Breast epithelium (tissue), 4 donors: ENCODE measurements at regions not wholly inside any gene's neighbourhood (a gene's known extent, or its start where the extent isn't known, plus 50 kb on each side); places are given as distances from the start of the nearest gene placed in this dataset.

Experiments used
- DNase-seq, 2 donors: peaks; one replicate each; pipeline ENCODE4 v3.0.0-alpha.2; 2019; ENCODE audit warnings: low spot score in 2 of 2
- H3K27ac ChIP-seq, 2 donors: fragments of 200-600 bp; sonication (generic) in 1 of 2; one replicate each; pipeline ENCODE4 v1.5.1; 2016 to 2019; ENCODE audit warnings: mild to moderate bottlenecking in 1 of 2
- H3K27me3 ChIP-seq, 2 donors: fragments of 200-600 bp; sonication (generic) in 1 of 2; one replicate each; pipeline versions ENCODE4 v1.5.1 to v1.6.0; 2017 to 2019; ENCODE audit warnings: control low read depth in 1 of 2, mild to moderate bottlenecking in 1 of 2
- H3K36me3 ChIP-seq: fragments of 200-600 bp; one replicate; pipeline ENCODE4 v1.5.1; 2019
- H3K4me1 ChIP-seq, 2 donors: fragments of 200-600 bp; sonication (generic); one replicate each; pipeline ENCODE4 v1.5.1; 2016 to 2019; ENCODE audit warnings: control low read depth in 1 of 2
- H3K4me3 ChIP-seq, 3 donors: fragments of 200-600 bp; sonication (generic); 1 replicate in 2 of 3; 2 replicates in 1 of 3; pipeline ENCODE4 v1.5.1; 2016 to 2019; ENCODE audit warnings: mild to moderate bottlenecking in 3 of 3, moderate library complexity in 2 of 3
- H3K9me3 ChIP-seq, 2 donors: fragments of 200-600 bp; sonication (generic) in 1 of 2; one replicate each; pipeline ENCODE4 v1.5.1; 2016 to 2019; ENCODE audit warnings: control low read depth in 1 of 2
- POLR2A ChIP-seq: fragments of 450-650 bp; IDR thresholded peaks from one replicate; pipeline ENCODE4 v1.6.1; 2016; ENCODE audit warnings: antibody characterized with exemption, mild to moderate bottlenecking, moderate library complexity
- POLR2AphosphoS5 ChIP-seq, 3 donors: sonication (generic); formaldehyde crosslinking; IDR thresholded peaks; one replicate each; pipeline ENCODE4 v1.6.1; 2017; ENCODE audit warnings: antibody characterized with exemption in 3 of 3
- intact Hi-C: fragments of 100-400 bp; cut with DNase I; formaldehyde crosslinking; loops from one replicate; pipeline ENCODE4 v1.15.1; 2023; ENCODE audit warnings: low total_unique reads
- TF ChIP-seq, protein P1 (sequence below), 3 donors: fragments of 450-650 bp; IDR thresholded peaks; one replicate each; pipeline ENCODE4 v1.5.1; 2016 to 2017; ENCODE audit warnings: antibody characterized with exemption in 3 of 3, mild to moderate bottlenecking in 3 of 3, moderate library complexity in 3 of 3

- intact Hi-C loops = no loop called here
- H3K4me3 ChIP-seq = no peak overlapping the region
- H3K36me3 ChIP-seq = no peaks in the 10 kb centered on the region
- no peaks in the 10 kb centered on the region for H3K27me3 ChIP-seq
- DNase-seq = no peak
- no peaks in the 10 kb centered on the region for H3K9me3 ChIP-seq
- TF ChIP-seq POLR2A (no peak), POLR2AphosphoS5 (IDR thresholded peaks at IDR 0.05) (no peak)
- TF ChIP-seq, protein P1, sequence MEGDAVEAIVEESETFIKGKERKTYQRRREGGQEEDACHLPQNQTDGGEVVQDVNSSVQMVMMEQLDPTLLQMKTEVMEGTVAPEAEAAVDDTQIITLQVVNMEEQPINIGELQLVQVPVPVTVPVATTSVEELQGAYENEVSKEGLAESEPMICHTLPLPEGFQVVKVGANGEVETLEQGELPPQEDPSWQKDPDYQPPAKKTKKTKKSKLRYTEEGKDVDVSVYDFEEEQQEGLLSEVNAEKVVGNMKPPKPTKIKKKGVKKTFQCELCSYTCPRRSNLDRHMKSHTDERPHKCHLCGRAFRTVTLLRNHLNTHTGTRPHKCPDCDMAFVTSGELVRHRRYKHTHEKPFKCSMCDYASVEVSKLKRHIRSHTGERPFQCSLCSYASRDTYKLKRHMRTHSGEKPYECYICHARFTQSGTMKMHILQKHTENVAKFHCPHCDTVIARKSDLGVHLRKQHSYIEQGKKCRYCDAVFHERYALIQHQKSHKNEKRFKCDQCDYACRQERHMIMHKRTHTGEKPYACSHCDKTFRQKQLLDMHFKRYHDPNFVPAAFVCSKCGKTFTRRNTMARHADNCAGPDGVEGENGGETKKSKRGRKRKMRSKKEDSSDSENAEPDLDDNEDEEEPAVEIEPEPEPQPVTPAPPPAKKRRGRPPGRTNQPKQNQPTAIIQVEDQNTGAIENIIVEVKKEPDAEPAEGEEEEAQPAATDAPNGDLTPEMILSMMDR (IDR thresholded peaks at IDR 0.05) = no peak
- no peak overlapping the region for H3K27ac ChIP-seq
- H3K4me1 ChIP-seq = no peaks in the 10 kb centered on the region
These were observed 401.0 kb upstream of the SLC24A2 start for GRCh38 chr9:20189871-20190270.

GRCh38 chr9:20188616-20189369, 400.0 kb upstream of the SLC24A2 start:
- H3K4me3 ChIP-seq = no peak overlapping the region
- H3K27ac ChIP-seq = no peak overlapping the region
- intact Hi-C loops = no loop called here
- no peaks in the 10 kb centered on the region for H3K27me3 ChIP-seq
- no peak for DNase-seq
- no peaks in the 10 kb centered on the region for H3K9me3 ChIP-seq
- TF ChIP-seq, protein P1 (IDR thresholded peaks at IDR 0.05) = no peak
- no peak for TF ChIP-seq POLR2AphosphoS5 (IDR thresholded peaks at IDR 0.05)
- TF ChIP-seq POLR2A = no peak
- no peaks in the 10 kb centered on the region for H3K4me1 ChIP-seq
- H3K36me3 ChIP-seq = no peaks in the 10 kb centered on the region

DNA sequence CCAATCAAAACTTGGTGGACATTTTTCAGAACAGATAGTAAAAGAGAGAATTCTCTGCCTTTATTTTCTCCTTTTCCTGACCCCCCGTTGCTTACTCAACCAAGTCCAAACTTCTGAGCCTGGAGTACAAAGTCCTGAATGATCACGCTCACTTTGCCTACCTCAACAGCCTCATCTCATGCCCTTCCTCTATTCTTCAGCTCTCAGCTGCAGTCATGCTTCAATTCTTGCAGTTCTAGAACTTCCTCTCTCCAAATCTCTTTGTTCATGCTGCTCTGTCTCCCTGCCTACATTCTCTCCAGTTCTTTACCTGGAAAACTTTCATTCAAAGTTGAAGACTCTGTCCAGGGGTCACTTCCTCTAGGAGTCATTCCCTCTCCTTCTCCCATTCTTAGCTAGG, 398.5 kb upstream of the SLC24A2 start:
- no peaks in the 10 kb centered on the region for H3K9me3 ChIP-seq
- no peak overlapping the region for H3K27ac ChIP-seq
- H3K27me3 ChIP-seq = no peaks in the 10 kb centered on the region
- intact Hi-C loops = no loop called here
- no peak overlapping the region for H3K4me3 ChIP-seq
- H3K36me3 ChIP-seq = no peaks in the 10 kb centered on the region
- DNase-seq = no peak
- H3K4me1 ChIP-seq = no peaks in the 10 kb centered on the region
- TF ChIP-seq POLR2AphosphoS5 (IDR thresholded peaks at IDR 0.05) (no peak), POLR2A (no peak)
- TF ChIP-seq, protein P1 (IDR thresholded peaks at IDR 0.05) = no peak

- Histone ChIP-seq H3K27ac (no peak overlapping the region), H3K9me3 (no peaks in the 10 kb centered on the region), H3K27me3 (no peaks in the 10 kb centered on the region), H3K4me3 (no peak overlapping the region), H3K36me3 (no peaks in the 10 kb centered on the region), H3K4me1 (no peaks in the 10 kb centered on the region)
- TF ChIP-seq, protein P1 (IDR thresholded peaks at IDR 0.05) = no peak
- no peak for TF ChIP-seq POLR2A
- no peak for TF ChIP-seq POLR2AphosphoS5 (IDR thresholded peaks at IDR 0.05)
- DNase-seq = no peak
- intact Hi-C loops = no loop called here
These were observed 398.0 kb upstream of the SLC24A2 start for GRCh38 chr9:20186823-20187222.

DNA sequence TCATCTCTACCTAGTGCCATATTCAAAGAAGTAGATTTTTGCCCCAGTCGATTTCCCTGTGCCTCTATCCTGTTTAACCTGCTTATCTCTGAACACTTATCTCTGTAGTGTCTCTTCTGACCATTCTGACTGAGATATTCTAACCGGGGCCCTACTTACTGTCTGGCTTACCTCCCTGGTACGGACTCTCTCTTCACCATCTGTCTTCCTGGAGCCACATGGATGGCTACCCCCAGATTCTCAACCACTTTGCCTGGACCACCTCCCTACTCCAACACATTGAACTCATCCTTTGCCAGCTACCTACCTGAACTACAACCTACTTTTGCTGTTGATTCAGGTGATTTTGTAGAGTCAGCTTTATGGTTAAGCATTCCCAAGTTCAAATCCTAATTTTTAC, 397.4 kb upstream of the SLC24A2 start:
- intact Hi-C loops = no loop called here
- no peak for DNase-seq

More for the DNA sequence above, 397.4 kb upstream of the SLC24A2 start:
- no peaks in the 10 kb centered on the region for H3K9me3 ChIP-seq
- TF ChIP-seq POLR2A = no peak
- no peak for TF ChIP-seq POLR2AphosphoS5 (IDR thresholded peaks at IDR 0.05)
- TF ChIP-seq, protein P1 (IDR thresholded peaks at IDR 0.05) = no peak
- no peaks in the 10 kb centered on the region for H3K4me1 ChIP-seq
- H3K27me3 ChIP-seq = no peaks in the 10 kb centered on the region
- H3K36me3 ChIP-seq = no peaks in the 10 kb centered on the region
- no peak overlapping the region for H3K4me3 ChIP-seq
- H3K27ac ChIP-seq = no peak overlapping the region
